A549 (cell line): ENCODE measurements at regions not wholly inside any gene's neighbourhood (a gene's known extent, or its start where the extent isn't known, plus 50 kb on each side); places are given as distances from the start of the nearest gene placed in this dataset.

ENCODE experiments used
- ATAC-seq, 2 experiments: fragments of 200-7000 bp in 1 of 2; fragments of >200 bp in 1 of 2; cut with Nextera tagmentation in 1 of 2; cut with Tn5 transposase in 1 of 2; 3 replicates each; pipeline versions ENCODE4 v1.8.0 to v1.9.1; 2018 to 2020; ENCODE audit warnings: mild to moderate bottlenecking in 1 of 2, moderate library complexity in 1 of 2
- CTCF ChIA-PET: fragments of 300-600 bp; sonication (Branson Sonifier 250); formaldehyde crosslinking; extraction: SDS; loops from one replicate; lab custom pipeline; 2021; ENCODE audit warnings: antibody characterized with exemption, inconsistent platforms; lab: Yijun Ruan, JAX
- POLR2A ChIA-PET: fragments of 350-600 bp; formaldehyde crosslinking; extraction: SDS; loops from one replicate; lab custom pipeline; 2021; ENCODE audit warnings: antibody characterized with exemption, inconsistent platforms; lab: Yijun Ruan, JAX
- DNase-seq, 2 experiments: peaks; one replicate each; pipeline versions ENCODE4 v3.0.0 to v3.0.0-alpha.2; 2011 to 2016; ENCODE audit warnings: low read depth in 1 of 2, low spot score in 1 of 2
- FAIRE-seq: peaks from 2 replicates; lab custom pipeline; 2011; peaks lifted over from hg19 to GRCh38; lab: Jason Lieb, UNC
- H3K27ac ChIP-seq, 2 experiments: fragments of >200 bp; sonication (Bioruptor Twin); formaldehyde crosslinking; 3 replicates each; pipeline ENCODE4 v1.5.1; 2016 to 2017
- H3K4me1 ChIP-seq: fragments of >200 bp; sonication (Bioruptor Twin); formaldehyde crosslinking; 3 replicates; pipeline ENCODE4 v1.6.1; 2016
- H3K4me2 ChIP-seq: fragments of >200 bp; sonication (Bioruptor Twin); formaldehyde crosslinking; 3 replicates; pipeline ENCODE4 v1.6.1; 2016
- H3K4me3 ChIP-seq: fragments of >200 bp; sonication (Bioruptor Twin); formaldehyde crosslinking; 3 replicates; pipeline ENCODE4 v1.5.1; 2016
- H3K9me3 ChIP-seq: fragments of >200 bp; sonication (Bioruptor Twin); formaldehyde crosslinking; 3 replicates; pipeline ENCODE4 v1.6.1; 2016
- BHLHE40 ChIP-seq: IDR thresholded peaks from 2 replicates; pipeline ENCODE4 v1.6.1; 2012; ENCODE audit warnings: low read depth, low read length, inconsistent platforms
- CBX2 ChIP-seq: fragments of 200-600 bp; sonication (generic); IDR thresholded peaks from 2 replicates; pipeline ENCODE4 v1.6.1; 2016; ENCODE audit warnings: low read depth, mild to moderate bottlenecking, borderline replicate concordance
- CBX8 ChIP-seq: fragments of 200-600 bp; sonication (generic); IDR thresholded peaks from 2 replicates; pipeline ENCODE4 v1.6.1; 2016
- EHF ChIP-seq: fragments of 250-450 bp; sonication (Bioruptor Pico); IDR thresholded peaks from 2 replicates; pipeline ENCODE4 v1.5.0; 2020; ENCODE audit warnings: mild to moderate bottlenecking
- FOSL2 ChIP-seq, 2 experiments: fragments of 450-650 bp in 1 of 2; fragments of >200 bp in 1 of 2; sonication (Bioruptor Twin) in 1 of 2; formaldehyde crosslinking; IDR thresholded peaks; 2 replicates each; pipeline versions ENCODE4 v1.5.0 to v1.6.1; 2016 to 2020; ENCODE audit warnings: mild to moderate bottlenecking in 1 of 2, moderate library complexity in 1 of 2
- GATA3 ChIP-seq: IDR thresholded peaks from 2 replicates; pipeline ENCODE4 v1.6.1; 2012; ENCODE audit warnings: borderline replicate concordance
- JUN ChIP-seq, 2 experiments: fragments of >200 bp; sonication (Bioruptor Twin); formaldehyde crosslinking; IDR thresholded peaks; 2 replicates in 1 of 2; 3 replicates in 1 of 2; pipeline ENCODE4 v1.6.1; 2016 to 2017
- JUNB ChIP-seq: fragments of >200 bp; sonication (Bioruptor Twin); formaldehyde crosslinking; IDR thresholded peaks from 2 replicates; pipeline ENCODE4 v1.6.1; 2016
- MAZ ChIP-seq: fragments of 150-350 bp; IDR thresholded peaks from 2 replicates; pipeline ENCODE4 v1.6.1; 2014; ENCODE audit warnings: antibody characterized with exemption, low read depth, low read length, borderline replicate concordance
- NR3C1 ChIP-seq: fragments of >200 bp; sonication (Bioruptor Twin); formaldehyde crosslinking; IDR thresholded peaks from 3 replicates; pipeline ENCODE4 v1.6.1; 2017
- PHF8 ChIP-seq: fragments of 200-600 bp; sonication (generic); IDR thresholded peaks from 2 replicates; pipeline ENCODE4 v1.6.1; 2016; ENCODE audit warnings: low read depth, mild to moderate bottlenecking, antibody characterized with exemption, moderate library complexity, borderline replicate concordance
- POLR2AphosphoS2 ChIP-seq: conservative IDR thresholded peaks from 2 replicates; pipeline ENCODE4 v1.6.1; 2012; ENCODE audit warnings: low read length, improper control_type of control experiment, inconsistent platforms
- RAD21 ChIP-seq, 2 experiments: fragments of >200 bp in 1 of 2; sonication (Bioruptor Twin) in 1 of 2; formaldehyde crosslinking in 1 of 2; IDR thresholded peaks in 1 of 2; conservative IDR thresholded peaks in 1 of 2; 2 replicates in 1 of 2; 3 replicates in 1 of 2; pipeline ENCODE4 v1.6.1; 2012 to 2018; ENCODE audit warnings: inconsistent platforms in 1 of 2
- ZC3H11A ChIP-seq: fragments of 450-650 bp; IDR thresholded peaks from 2 replicates; pipeline ENCODE4 v1.6.1; 2014; ENCODE audit warnings: antibody characterized with exemption, mild to moderate bottlenecking
- ZFP36 ChIP-seq: fragments of 450-650 bp; IDR thresholded peaks from 2 replicates; pipeline ENCODE4 v1.6.1; 2014; ENCODE audit warnings: borderline replicate concordance; ENCODE audit not compliant: partially characterized antibody
- ZNF302 ChIP-seq: fragments of 250-450 bp; sonication (Bioruptor Pico); IDR thresholded peaks from 2 replicates; pipeline ENCODE4 v1.9.0; 2021; ENCODE audit warnings: inconsistent platforms, mild to moderate bottlenecking, moderate library complexity
- whole genome bisulfite sequencing: methylation state at CpG from one replicate; pipeline ENCODE4 v1.1.6; 2017; ENCODE audit errors: missing lambda C conversion rate; 5-methylcytosine and 5-hydroxymethylcytosine counted together
- TF ChIP-seq, protein P1 (sequence below): fragments of >200 bp; sonication (Bioruptor Twin); formaldehyde crosslinking; IDR thresholded peaks from 3 replicates; pipeline ENCODE4 v1.6.1; 2016
- TF ChIP-seq, protein P2 (sequence below): IDR thresholded peaks from 2 replicates; pipeline ENCODE4 v1.6.1; 2012
- TF ChIP-seq, protein P3 (sequence below): fragments of 200-600 bp; sonication (generic); IDR thresholded peaks from 2 replicates; pipeline ENCODE4 v1.6.1; 2016; ENCODE audit warnings: antibody characterized with exemption, mild to moderate bottlenecking, moderate library complexity
- TF ChIP-seq, protein P4 (sequence below): fragments of 250-450 bp; sonication (Bioruptor Pico); IDR thresholded peaks from 2 replicates; pipeline ENCODE4 v1.5.0; 2020; ENCODE audit warnings: low read depth, mild to moderate bottlenecking, moderate library complexity

DNA sequence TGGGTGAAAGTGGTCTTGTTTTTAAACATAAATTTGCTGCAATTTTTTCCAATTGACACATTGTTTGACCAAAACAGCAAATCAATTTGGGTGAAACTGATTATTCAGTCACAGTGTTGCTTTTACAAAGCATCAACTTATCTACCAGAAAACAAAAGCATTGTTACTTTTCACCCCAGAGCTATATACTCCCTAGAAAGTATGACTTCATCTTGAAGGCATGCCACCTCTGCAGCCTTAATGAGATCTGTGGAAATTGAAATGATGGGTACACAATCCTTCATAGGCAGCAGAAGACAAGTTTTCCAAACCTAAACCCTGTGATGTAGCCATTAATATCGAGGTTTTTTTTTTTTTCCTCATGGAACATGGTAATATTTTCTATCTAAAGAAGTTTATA, 615.9 kb downstream of the CHSY3 start (continued):
- TF ChIP-seq, protein P1, sequence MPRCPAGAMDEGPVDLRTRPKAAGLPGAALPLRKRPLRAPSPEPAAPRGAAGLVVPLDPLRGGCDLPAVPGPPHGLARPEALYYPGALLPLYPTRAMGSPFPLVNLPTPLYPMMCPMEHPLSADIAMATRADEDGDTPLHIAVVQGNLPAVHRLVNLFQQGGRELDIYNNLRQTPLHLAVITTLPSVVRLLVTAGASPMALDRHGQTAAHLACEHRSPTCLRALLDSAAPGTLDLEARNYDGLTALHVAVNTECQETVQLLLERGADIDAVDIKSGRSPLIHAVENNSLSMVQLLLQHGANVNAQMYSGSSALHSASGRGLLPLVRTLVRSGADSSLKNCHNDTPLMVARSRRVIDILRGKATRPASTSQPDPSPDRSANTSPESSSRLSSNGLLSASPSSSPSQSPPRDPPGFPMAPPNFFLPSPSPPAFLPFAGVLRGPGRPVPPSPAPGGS: no peak

DNA sequence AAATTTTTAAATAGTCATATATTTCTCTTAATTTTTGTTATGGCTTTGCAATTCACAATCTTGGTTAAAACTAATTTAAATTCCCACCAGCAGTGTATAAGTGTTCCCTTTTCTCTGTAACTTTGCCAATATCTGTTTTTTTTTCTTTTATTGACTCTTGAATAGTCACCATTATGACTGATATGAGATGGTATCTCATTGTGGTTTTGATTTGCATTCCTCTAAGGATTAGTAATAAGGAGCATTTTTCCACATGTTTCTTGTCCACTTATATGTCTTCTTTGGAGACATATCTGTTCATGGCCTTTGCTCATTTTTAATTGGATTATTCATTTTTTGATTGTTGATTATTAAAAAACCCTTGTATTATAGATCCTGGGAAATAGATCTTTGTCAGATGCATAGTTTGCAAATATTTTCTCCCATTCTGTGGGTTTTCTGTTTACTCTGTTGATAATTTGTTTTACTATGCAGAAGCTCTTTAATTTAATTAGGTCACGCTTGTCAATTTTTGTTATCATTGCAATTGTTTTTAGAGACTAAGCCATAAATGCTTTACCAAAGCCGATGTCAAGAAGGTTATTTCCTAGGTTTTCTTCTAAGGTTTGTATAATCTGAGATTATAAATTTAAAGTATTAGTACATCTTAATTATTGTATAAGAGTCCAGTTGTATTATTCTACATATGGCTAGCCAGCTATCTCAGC, 610.9 kb downstream of the CHSY3 start:
- peaks cover 15% of the 10 kb centered on the region; the same call in 2 of the 3 replicates for H3K9me3 ChIP-seq
- H3K4me1 ChIP-seq: peaks cover 13% of the 10 kb centered on the region; the same call in 2 of the 3 replicates
- H3K4me3 ChIP-seq: no peak overlapping the region
- DNase-seq: peak in 1 of 2 experiments; percentile 60
- H3K4me2 ChIP-seq: no peak overlapping the region
- TF ChIP-seq JUNB (peak; percentile 82), GATA3 (peak; percentile 86; the same call in 1 of the 2 replicates), CBX2 (no peak), EHF (CRISPR knock-in tag) (no peak), FOSL2 (IDR thresholded peaks at IDR 0.05) (peak; percentile 82), FOSL2 (CRISPR knock-in tag; IDR thresholded peaks at IDR 0.05) (peak; percentile 86)
- TF ChIP-seq, protein P2, sequence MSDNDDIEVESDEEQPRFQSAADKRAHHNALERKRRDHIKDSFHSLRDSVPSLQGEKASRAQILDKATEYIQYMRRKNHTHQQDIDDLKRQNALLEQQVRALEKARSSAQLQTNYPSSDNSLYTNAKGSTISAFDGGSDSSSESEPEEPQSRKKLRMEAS: peak; percentile 33; the same call in 1 of the 2 replicates
- ATAC-seq: peak in 1 of 2 experiments; percentile 86; a peak in 4 of 6 replicates
- ChIA-PET CTCF (no interaction called here), POLR2A (no interaction called here)
- no peak for FAIRE-seq
- 72% methylated on average over 2 of the region's 2 CpGs for WGBS
- no peak overlapping the region for H3K27ac ChIP-seq

DNA sequence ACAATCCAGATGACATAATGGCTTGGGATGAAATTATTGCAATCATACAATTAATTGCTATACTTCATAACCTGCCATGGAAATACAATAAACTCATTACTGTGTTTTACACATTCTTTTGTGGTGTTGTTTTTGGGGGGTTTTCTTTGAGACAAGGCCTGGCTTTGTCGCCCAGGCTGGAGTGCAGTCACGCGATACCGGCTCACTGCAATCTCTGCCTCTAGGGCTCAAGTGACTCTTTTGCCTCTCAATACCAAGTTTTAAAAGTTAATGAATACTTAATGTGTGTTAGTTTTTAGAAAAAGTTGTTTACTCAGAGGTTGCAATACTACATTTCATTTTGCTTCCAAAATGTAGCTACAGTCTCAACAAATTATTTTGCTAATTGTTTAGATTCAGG, 598.4 kb downstream of the CHSY3 start:
- TF ChIP-seq JUN (IDR thresholded peaks at IDR 0.05) (no peak), ZC3H11A (no peak), ZNF302 (CRISPR knock-in tag) (no peak), RAD21 (conservative IDR thresholded peaks at IDR 0.05 in 1 of 2, IDR thresholded peaks at IDR 0.05 in 1 of 2) (no peak), NR3C1 (no peak), MAZ (no peak), BHLHE40 (no peak), GATA3 (no peak), PHF8 (no peak), POLR2AphosphoS2 (no peak), CBX8 (no peak), ZFP36 (no peak)
- TF ChIP-seq, protein P3, sequence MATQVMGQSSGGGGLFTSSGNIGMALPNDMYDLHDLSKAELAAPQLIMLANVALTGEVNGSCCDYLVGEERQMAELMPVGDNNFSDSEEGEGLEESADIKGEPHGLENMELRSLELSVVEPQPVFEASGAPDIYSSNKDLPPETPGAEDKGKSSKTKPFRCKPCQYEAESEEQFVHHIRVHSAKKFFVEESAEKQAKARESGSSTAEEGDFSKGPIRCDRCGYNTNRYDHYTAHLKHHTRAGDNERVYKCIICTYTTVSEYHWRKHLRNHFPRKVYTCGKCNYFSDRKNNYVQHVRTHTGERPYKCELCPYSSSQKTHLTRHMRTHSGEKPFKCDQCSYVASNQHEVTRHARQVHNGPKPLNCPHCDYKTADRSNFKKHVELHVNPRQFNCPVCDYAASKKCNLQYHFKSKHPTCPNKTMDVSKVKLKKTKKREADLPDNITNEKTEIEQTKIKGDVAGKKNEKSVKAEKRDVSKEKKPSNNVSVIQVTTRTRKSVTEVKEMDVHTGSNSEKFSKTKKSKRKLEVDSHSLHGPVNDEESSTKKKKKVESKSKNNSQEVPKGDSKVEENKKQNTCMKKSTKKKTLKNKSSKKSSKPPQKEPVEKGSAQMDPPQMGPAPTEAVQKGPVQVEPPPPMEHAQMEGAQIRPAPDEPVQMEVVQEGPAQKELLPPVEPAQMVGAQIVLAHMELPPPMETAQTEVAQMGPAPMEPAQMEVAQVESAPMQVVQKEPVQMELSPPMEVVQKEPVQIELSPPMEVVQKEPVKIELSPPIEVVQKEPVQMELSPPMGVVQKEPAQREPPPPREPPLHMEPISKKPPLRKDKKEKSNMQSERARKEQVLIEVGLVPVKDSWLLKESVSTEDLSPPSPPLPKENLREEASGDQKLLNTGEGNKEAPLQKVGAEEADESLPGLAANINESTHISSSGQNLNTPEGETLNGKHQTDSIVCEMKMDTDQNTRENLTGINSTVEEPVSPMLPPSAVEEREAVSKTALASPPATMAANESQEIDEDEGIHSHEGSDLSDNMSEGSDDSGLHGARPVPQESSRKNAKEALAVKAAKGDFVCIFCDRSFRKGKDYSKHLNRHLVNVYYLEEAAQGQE: no peak
- TF ChIP-seq, protein P2: no peak
- TF ChIP-seq, protein P4, sequence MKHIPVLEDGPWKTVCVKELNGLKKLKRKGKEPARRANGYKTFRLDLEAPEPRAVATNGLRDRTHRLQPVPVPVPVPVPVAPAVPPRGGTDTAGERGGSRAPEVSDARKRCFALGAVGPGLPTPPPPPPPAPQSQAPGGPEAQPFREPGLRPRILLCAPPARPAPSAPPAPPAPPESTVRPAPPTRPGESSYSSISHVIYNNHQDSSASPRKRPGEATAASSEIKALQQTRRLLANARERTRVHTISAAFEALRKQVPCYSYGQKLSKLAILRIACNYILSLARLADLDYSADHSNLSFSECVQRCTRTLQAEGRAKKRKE: no peak
- ATAC-seq (no peak), FAIRE-seq (no peak), DNase-seq (no peak)
- no peak overlapping the region for H3K4me3 ChIP-seq
- no peaks in the 10 kb centered on the region for H3K9me3 ChIP-seq
- POLR2A ChIA-PET: no interaction called here
- no peaks in the 10 kb centered on the region for H3K4me1 ChIP-seq
- no peak overlapping the region for H3K27ac ChIP-seq
- no peak overlapping the region for H3K4me2 ChIP-seq
- WGBS: 88% methylated on average over 4 of the region's 4 CpGs
- CTCF ChIA-PET: no interaction called here
